Occipital lobe (tissue), 1 donor: ENCODE measurements at regions not wholly inside any gene's neighbourhood (a gene's known extent, or its start where the extent isn't known, plus 50 kb on each side); places are given as distances from the start of the nearest gene placed in this dataset.
"Not testable (repeated sequence)": the region's sequence is repeated elsewhere in the genome, so short reads cannot be mapped to it uniquely, and the experiment has no call there.

Experiments used
- DNase-seq: peaks from one replicate; lab custom pipeline; 2025; lab: John Stamatoyannopoulos, UW

- no peak for DNase-seq
Observed at GRCh38 chr1:193392686-193393085, 206.3 kb upstream of the B3GALT2 start.

GRCh38 chr1:193388683-193389082 is 202.3 kb upstream of the B3GALT2 start:
- DNase-seq, result no peak

- DNase-seq, result no peak
Observed at GRCh38 chr1:193388165-193388564, 201.8 kb upstream of the B3GALT2 start.

GRCh38 chr1:193387406-193387805 is 201.0 kb upstream of the B3GALT2 start:
- no peak for DNase-seq

- not testable (repeated sequence) for DNase-seq
Observed at GRCh38 chr1:193378451-193378850, 192.0 kb upstream of the B3GALT2 start.

GRCh38 chr1:193377472-193377871 is 191.1 kb upstream of the B3GALT2 start:
- no peak for DNase-seq

GRCh38 chr1:193372553-193372952 is 186.1 kb upstream of the B3GALT2 start:
- DNase-seq, result no peak

GRCh38 chr1:193368302-193368701 is 181.9 kb upstream of the B3GALT2 start:
- no peak for DNase-seq

GRCh38 chr1:193367863-193368262 is 181.4 kb upstream of the B3GALT2 start:
- DNase-seq, result no peak

- no peak for DNase-seq
Observed at GRCh38 chr1:193366764-193367507, 180.5 kb upstream of the B3GALT2 start.

GRCh38 chr1:193365966-193366365 is 179.6 kb upstream of the B3GALT2 start:
- no peak for DNase-seq

- DNase-seq, result no peak
Observed at GRCh38 chr1:193359631-193360030, 173.2 kb upstream of the B3GALT2 start.

- no peak for DNase-seq
Observed at GRCh38 chr1:193358419-193358818, 172.0 kb upstream of the B3GALT2 start.

GRCh38 chr1:193356249-193356648 is 169.8 kb upstream of the B3GALT2 start:
- no peak for DNase-seq

GRCh38 chr1:193355626-193356025 is 169.2 kb upstream of the B3GALT2 start:
- no peak for DNase-seq

- DNase-seq, result no peak
Observed at GRCh38 chr1:193355178-193355577, 168.8 kb upstream of the B3GALT2 start.

- DNase-seq, result no peak
Observed at GRCh38 chr1:193348769-193349535, 162.5 kb upstream of the B3GALT2 start.

GRCh38 chr1:193348091-193348768 is 161.8 kb upstream of the B3GALT2 start:
- DNase-seq, result no peak

GRCh38 chr1:193346085-193346484 is 159.7 kb upstream of the B3GALT2 start:
- no peak for DNase-seq

- DNase-seq, result no peak
Observed at GRCh38 chr1:193342811-193343210, 156.4 kb upstream of the B3GALT2 start.

GRCh38 chr1:193340331-193340730 is 153.9 kb upstream of the B3GALT2 start:
- DNase-seq, result no peak

GRCh38 chr1:193339401-193339800 is 153.0 kb upstream of the B3GALT2 start:
- no peak for DNase-seq
